ENCODE measurements at regions not wholly inside any gene's neighbourhood (a gene's known extent, or its start where the extent isn't known, plus 50 kb on each side); places are given as distances from the start of the nearest gene placed in this dataset.

DNA sequence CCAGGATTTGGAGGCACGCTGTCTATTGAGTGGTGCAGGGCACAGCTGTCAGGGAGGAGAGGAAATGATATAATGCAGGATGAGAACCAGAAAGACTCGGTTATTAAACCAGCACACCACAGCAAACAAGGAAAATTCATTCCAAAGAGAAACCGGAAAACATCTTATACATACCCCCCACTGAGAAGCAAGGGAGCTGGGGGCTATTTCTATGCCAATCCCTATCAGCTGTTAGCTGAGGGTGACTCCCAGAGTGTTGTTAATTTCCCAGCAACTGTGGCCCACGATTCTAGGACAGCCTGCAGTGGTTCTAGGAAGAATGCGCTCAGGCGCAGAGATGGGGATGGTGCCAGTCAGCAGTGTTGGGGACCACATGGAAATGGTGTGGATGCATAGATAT, 467.3 kb downstream of the PMP22 start:
- no peak for DNase-seq (ENCODE audit: insufficient read length, low spot score, missing footprints)
- H3K79me2 ChIP-seq (ENCODE audit: insufficient read depth, low read length) = no peaks in the 10 kb centered on the region
- no peaks in the 10 kb centered on the region for H3K27me3 ChIP-seq (ENCODE audit: insufficient read depth, low read length)

GRCh38 chr17:14797021-14797420, 468.1 kb downstream of the PMP22 start:
- Histone ChIP-seq H3K9me3 (ENCODE audit: low read depth, low read length) (peaks cover 3% of the 10 kb centered on the region), H3K4me2 (ENCODE audit: insufficient read depth, low read length) (no peak overlapping the region), H3K36me3 (ENCODE audit: insufficient read depth, low read length) (no peaks in the 10 kb centered on the region), H3K27ac (ENCODE audit: low read depth, low read length) (no peak overlapping the region), H3K79me2 (ENCODE audit: insufficient read depth, low read length) (no peaks in the 10 kb centered on the region), H3K4me3 (ENCODE audit: insufficient read depth, low read length) (no peak overlapping the region), H4K20me1 (ENCODE audit: insufficient read depth, low read length) (no peaks in the 10 kb centered on the region), H3K4me1 (ENCODE audit: insufficient read depth, low read length) (peaks cover 16% of the 10 kb centered on the region), H2AFZ (ENCODE audit: low read length) (no peak overlapping the region), H3K27me3 (ENCODE audit: insufficient read depth, low read length) (no peaks in the 10 kb centered on the region)
- TF ChIP-seq, protein P1, sequence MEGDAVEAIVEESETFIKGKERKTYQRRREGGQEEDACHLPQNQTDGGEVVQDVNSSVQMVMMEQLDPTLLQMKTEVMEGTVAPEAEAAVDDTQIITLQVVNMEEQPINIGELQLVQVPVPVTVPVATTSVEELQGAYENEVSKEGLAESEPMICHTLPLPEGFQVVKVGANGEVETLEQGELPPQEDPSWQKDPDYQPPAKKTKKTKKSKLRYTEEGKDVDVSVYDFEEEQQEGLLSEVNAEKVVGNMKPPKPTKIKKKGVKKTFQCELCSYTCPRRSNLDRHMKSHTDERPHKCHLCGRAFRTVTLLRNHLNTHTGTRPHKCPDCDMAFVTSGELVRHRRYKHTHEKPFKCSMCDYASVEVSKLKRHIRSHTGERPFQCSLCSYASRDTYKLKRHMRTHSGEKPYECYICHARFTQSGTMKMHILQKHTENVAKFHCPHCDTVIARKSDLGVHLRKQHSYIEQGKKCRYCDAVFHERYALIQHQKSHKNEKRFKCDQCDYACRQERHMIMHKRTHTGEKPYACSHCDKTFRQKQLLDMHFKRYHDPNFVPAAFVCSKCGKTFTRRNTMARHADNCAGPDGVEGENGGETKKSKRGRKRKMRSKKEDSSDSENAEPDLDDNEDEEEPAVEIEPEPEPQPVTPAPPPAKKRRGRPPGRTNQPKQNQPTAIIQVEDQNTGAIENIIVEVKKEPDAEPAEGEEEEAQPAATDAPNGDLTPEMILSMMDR (IDR thresholded peaks at IDR 0.05; ENCODE audit: extremely low read depth, low read depth, low read length) = no peak
- DNase-seq (ENCODE audit: insufficient read length, low spot score, missing footprints) = no peak

More for the DNA sequence above, 467.3 kb downstream of the PMP22 start:
- Histone ChIP-seq H3K9me3 (ENCODE audit: low read depth, low read length) (peaks cover 3% of the 10 kb centered on the region), H3K4me1 (ENCODE audit: insufficient read depth, low read length) (peaks cover 9% of the 10 kb centered on the region), H3K4me3 (ENCODE audit: insufficient read depth, low read length) (no peak overlapping the region), H2AFZ (ENCODE audit: low read length) (no peak overlapping the region), H3K36me3 (ENCODE audit: insufficient read depth, low read length) (no peaks in the 10 kb centered on the region), H3K4me2 (ENCODE audit: insufficient read depth, low read length) (no peak overlapping the region), H4K20me1 (ENCODE audit: insufficient read depth, low read length) (no peaks in the 10 kb centered on the region), H3K27ac (ENCODE audit: low read depth, low read length) (no peak overlapping the region)
- TF ChIP-seq, protein P1 (IDR thresholded peaks at IDR 0.05; ENCODE audit: extremely low read depth, low read depth, low read length) = no peak

DNA sequence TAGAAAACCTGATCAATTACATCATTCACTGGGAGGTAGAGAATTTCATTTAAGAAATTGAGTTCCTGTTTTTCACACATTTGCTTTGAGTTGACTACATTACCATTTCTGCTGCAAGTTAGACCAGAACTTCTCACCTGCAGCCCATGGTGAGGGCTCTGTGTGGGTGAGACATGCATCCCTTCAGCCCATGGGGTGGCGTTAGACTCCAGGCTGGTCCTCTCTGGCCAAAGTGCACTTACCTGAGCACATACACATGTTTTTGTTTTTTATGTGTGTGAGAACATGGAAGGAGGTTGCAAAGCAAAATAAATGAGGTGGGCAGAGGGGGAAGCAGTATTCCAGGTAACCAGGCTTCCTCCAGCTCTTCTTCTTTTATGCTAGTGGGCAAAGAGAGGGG, 470.2 kb downstream of the PMP22 start:
- no peak overlapping the region for H3K4me3 ChIP-seq (ENCODE audit: insufficient read depth, low read length)
- no peaks in the 10 kb centered on the region for H3K27me3 ChIP-seq (ENCODE audit: insufficient read depth, low read length)
- H3K4me2 ChIP-seq (ENCODE audit: insufficient read depth, low read length) = no peak overlapping the region
- H3K9me3 ChIP-seq (ENCODE audit: low read depth, low read length) = no peaks in the 10 kb centered on the region
- H3K27ac ChIP-seq (ENCODE audit: low read depth, low read length) = no peak overlapping the region
- peaks cover 36% of the 10 kb centered on the region for H3K4me1 ChIP-seq (ENCODE audit: insufficient read depth, low read length)
- H2AFZ ChIP-seq (ENCODE audit: low read length) = no peak overlapping the region
- no peaks in the 10 kb centered on the region for H3K79me2 ChIP-seq (ENCODE audit: insufficient read depth, low read length)
- TF ChIP-seq, protein P1 (IDR thresholded peaks at IDR 0.05; ENCODE audit: extremely low read depth, low read depth, low read length) = no peak
- no peaks in the 10 kb centered on the region for H4K20me1 ChIP-seq (ENCODE audit: insufficient read depth, low read length)
- no peaks in the 10 kb centered on the region for H3K36me3 ChIP-seq (ENCODE audit: insufficient read depth, low read length)
- DNase-seq (ENCODE audit: insufficient read length, low spot score, missing footprints) = no peak

- no peaks in the 10 kb centered on the region for H3K36me3 ChIP-seq (ENCODE audit: insufficient read depth, low read length)
- no peak overlapping the region for H2AFZ ChIP-seq (ENCODE audit: low read length)
- no peaks in the 10 kb centered on the region for H3K27me3 ChIP-seq (ENCODE audit: insufficient read depth, low read length)
- TF ChIP-seq, protein P1 (IDR thresholded peaks at IDR 0.05; ENCODE audit: extremely low read depth, low read depth, low read length) = no peak
- H3K4me2 ChIP-seq (ENCODE audit: insufficient read depth, low read length) = peak overlapping the region; percentile 75
- no peaks in the 10 kb centered on the region for H4K20me1 ChIP-seq (ENCODE audit: insufficient read depth, low read length)
- H3K27ac ChIP-seq (ENCODE audit: low read depth, low read length) = peak overlapping the region; percentile 73
- H3K9me3 ChIP-seq (ENCODE audit: low read depth, low read length) = no peaks in the 10 kb centered on the region
- H3K79me2 ChIP-seq (ENCODE audit: insufficient read depth, low read length) = no peaks in the 10 kb centered on the region
- peak; percentile 68 for DNase-seq (ENCODE audit: insufficient read length, low spot score, missing footprints)
- peaks cover 42% of the 10 kb centered on the region for H3K4me1 ChIP-seq (ENCODE audit: insufficient read depth, low read length)
- no peak overlapping the region for H3K4me3 ChIP-seq (ENCODE audit: insufficient read depth, low read length)
Observed at GRCh38 chr17:14793237-14793636, 471.9 kb downstream of the PMP22 start.
